Uterus (tissue), 2 donors: ENCODE measurements at regions not wholly inside any gene's neighbourhood (a gene's known extent, or its start where the extent isn't known, plus 50 kb on each side); places are given as distances from the start of the nearest gene placed in this dataset.

Source experiments
- POLR2A ChIP-seq, 2 donors: fragments of 450-650 bp; IDR thresholded peaks; one replicate each; pipeline ENCODE4 v1.6.1; 2016; ENCODE audit warnings: antibody characterized with exemption in 2 of 2, mild to moderate bottlenecking in 1 of 2, moderate library complexity in 1 of 2
- TF ChIP-seq, protein P1 (sequence below), 4 experiments: fragments of 200-600 bp in 2 of 4; fragments of 450-650 bp in 2 of 4; sonication (generic) in 2 of 4; IDR thresholded peaks; one replicate each; pipeline ENCODE4 v1.5.1; 2016 to 2019; ENCODE audit warnings: antibody characterized with exemption in 4 of 4, mild to moderate bottlenecking in 2 of 4, moderate library complexity in 1 of 4

DNA sequence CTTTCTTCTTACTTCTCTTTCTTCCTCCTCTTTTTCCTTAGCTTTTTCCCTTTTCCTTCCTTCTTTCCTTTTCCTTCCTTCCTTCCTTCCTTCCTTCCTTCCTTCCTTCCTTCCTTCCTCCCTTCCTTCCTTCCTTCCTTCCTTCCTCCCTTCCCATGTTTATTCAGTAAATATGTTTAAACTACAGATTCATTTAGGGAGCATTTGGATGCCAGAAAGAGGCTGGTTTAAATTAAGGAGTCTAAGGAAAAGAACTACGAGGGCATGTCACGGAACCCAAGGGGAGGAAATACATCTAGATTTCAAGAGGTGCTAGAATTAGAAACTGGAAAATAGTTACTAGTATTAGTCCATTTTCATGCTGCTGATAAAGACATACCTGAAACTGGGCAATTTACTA lies 320.0 kb upstream of the ARRDC3 start:
- TF ChIP-seq POLR2A (IDR thresholded peaks at IDR 0.05): no peak
- TF ChIP-seq, protein P1, sequence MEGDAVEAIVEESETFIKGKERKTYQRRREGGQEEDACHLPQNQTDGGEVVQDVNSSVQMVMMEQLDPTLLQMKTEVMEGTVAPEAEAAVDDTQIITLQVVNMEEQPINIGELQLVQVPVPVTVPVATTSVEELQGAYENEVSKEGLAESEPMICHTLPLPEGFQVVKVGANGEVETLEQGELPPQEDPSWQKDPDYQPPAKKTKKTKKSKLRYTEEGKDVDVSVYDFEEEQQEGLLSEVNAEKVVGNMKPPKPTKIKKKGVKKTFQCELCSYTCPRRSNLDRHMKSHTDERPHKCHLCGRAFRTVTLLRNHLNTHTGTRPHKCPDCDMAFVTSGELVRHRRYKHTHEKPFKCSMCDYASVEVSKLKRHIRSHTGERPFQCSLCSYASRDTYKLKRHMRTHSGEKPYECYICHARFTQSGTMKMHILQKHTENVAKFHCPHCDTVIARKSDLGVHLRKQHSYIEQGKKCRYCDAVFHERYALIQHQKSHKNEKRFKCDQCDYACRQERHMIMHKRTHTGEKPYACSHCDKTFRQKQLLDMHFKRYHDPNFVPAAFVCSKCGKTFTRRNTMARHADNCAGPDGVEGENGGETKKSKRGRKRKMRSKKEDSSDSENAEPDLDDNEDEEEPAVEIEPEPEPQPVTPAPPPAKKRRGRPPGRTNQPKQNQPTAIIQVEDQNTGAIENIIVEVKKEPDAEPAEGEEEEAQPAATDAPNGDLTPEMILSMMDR (IDR thresholded peaks at IDR 0.05): no peak
